Left ventricle myocardium inferior (tissue), 1 donor: ENCODE measurements at regions not wholly inside any gene's neighbourhood (a gene's known extent, or its start where the extent isn't known, plus 50 kb on each side); places are given as distances from the start of the nearest gene placed in this dataset.

ENCODE experiments used
- DNase-seq: peaks from one replicate; pipeline ENCODE4 v3.0.0-alpha.2; 2020
- H3K27ac ChIP-seq: fragments of 200-600 bp; replicated peaks from 2 replicates; pipeline ENCODE4 v1.8.0; 2021
- H3K27me3 ChIP-seq: fragments of 200-600 bp; 2 replicates; pipeline ENCODE4 v1.8.0; 2021; ENCODE audit warnings: low read depth
- H3K36me3 ChIP-seq: fragments of 200-600 bp; 2 replicates; pipeline ENCODE4 v1.8.0; 2021
- H3K4me1 ChIP-seq: fragments of 200-600 bp; 2 replicates; pipeline ENCODE4 v1.8.0; 2021
- H3K4me3 ChIP-seq: fragments of 200-600 bp; 2 replicates; pipeline ENCODE4 v1.8.0; 2021; ENCODE audit warnings: mild to moderate bottlenecking, moderate library complexity
- H3K9me3 ChIP-seq: fragments of 200-600 bp; replicated peaks from 2 replicates; pipeline ENCODE4 v1.8.0; 2021
- intact Hi-C: fragments of 100-400 bp; cut with micrococcal nuclease; formaldehyde crosslinking; loops from one replicate; pipeline ENCODE4 v1.11.0; 2022
- TF ChIP-seq, protein P1 (sequence below): fragments of 200-600 bp; IDR thresholded peaks from 2 replicates; pipeline ENCODE4 v1.8.0; 2021; ENCODE audit warnings: antibody characterized with exemption, mild to moderate bottlenecking, borderline replicate concordance
- donor health status: DM: no; HTN: yes; CAD: no; lungs with severe emphysema.

DNA sequence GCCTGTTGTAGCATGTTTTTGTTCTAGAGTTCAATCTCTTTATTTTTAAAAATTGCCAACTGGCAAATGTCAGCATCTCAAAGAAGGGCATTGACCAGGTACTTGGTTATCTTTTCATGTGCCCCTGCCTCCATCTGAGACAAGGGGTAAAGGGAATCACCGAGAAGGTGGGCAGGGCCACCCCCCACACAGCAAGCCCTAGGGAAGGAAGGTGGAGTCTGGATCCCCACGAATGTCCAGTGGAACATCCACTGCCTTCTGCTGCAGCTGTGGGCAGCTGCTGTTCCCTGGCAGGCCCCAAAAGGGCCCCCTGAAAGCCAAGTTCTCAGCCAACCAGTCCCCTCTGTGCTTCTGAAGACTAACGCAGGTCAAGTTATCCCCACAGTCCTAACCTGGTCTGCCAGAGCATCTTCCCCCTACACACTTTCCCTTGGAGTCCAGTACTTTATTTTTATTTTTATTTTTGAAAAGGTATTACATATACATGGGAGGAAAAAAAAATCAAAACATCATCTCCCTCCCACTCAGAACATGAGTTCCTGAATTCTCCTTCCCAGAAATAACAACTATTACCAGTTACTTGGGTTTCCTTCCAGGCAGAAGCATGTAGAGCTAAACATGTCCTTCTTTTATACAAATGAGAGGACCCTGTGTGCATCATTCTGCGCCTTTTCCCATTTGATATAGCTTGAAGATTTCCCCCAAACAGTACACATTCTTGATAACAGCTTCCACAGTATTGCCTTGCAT lies 253.7 kb downstream of the MAFB start:
- TF ChIP-seq, protein P1, sequence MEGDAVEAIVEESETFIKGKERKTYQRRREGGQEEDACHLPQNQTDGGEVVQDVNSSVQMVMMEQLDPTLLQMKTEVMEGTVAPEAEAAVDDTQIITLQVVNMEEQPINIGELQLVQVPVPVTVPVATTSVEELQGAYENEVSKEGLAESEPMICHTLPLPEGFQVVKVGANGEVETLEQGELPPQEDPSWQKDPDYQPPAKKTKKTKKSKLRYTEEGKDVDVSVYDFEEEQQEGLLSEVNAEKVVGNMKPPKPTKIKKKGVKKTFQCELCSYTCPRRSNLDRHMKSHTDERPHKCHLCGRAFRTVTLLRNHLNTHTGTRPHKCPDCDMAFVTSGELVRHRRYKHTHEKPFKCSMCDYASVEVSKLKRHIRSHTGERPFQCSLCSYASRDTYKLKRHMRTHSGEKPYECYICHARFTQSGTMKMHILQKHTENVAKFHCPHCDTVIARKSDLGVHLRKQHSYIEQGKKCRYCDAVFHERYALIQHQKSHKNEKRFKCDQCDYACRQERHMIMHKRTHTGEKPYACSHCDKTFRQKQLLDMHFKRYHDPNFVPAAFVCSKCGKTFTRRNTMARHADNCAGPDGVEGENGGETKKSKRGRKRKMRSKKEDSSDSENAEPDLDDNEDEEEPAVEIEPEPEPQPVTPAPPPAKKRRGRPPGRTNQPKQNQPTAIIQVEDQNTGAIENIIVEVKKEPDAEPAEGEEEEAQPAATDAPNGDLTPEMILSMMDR, result no peak
- Histone ChIP-seq H3K9me3 (no peaks in the 10 kb centered on the region), H3K36me3 (no peaks in the 10 kb centered on the region), H3K4me1 (no peaks in the 10 kb centered on the region), H3K4me3 (no peak overlapping the region), H3K27me3 (peaks cover 12% of the 10 kb centered on the region), H3K27ac (no peak overlapping the region)
- intact Hi-C loops, result no loop called here
- no peak for DNase-seq

DNA sequence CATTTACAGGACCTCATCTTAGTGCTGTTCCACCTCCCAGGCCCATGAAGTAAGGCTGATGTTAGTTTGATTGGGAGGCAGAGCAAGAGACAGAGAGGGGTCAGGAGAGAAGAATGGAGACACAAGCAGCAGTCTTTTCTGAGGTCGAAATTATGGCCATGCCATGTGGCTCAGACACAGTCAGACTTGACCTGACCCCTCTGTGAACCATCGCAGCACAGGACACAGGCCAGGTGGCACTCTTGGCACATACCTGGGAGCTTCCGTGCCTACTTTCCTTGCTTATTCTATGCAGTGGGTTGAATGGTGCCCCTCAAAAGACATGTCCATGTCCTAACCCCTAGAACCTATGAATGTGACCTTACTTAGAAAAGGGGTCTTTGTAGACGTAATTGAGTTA lies 254.9 kb downstream of the MAFB start:
- no peak for DNase-seq
- intact Hi-C loops, result no loop called here
- Histone ChIP-seq H3K27me3 (peaks cover 21% of the 10 kb centered on the region), H3K4me1 (no peaks in the 10 kb centered on the region), H3K9me3 (no peaks in the 10 kb centered on the region), H3K27ac (no peak overlapping the region), H3K4me3 (no peak overlapping the region), H3K36me3 (no peaks in the 10 kb centered on the region)
- TF ChIP-seq, protein P1, result no peak

DNA sequence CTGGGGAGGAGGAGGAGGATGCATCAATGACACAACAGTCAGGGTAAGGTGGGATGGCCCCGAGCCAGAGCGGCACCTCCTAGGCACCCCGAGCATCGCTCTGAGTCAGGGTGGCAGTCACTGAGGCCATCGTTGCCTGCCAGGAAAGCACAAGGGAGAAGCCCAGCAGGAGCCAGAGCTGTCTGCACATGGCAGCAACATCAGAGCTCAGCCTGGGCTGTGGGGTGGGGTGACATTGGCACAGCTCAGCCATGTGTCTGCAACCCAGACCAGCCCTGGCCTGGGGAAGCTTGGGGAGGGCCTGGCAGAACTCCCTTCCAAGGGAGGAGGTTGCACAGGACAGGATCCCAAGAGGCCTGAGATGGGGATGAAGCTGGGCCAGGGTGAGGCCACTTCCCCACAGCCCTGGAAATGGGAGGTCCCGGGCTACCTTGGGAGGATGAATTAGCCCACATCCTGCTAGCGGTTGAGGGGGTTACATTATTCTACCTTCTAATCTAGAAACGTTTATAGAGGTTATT lies 255.6 kb downstream of the MAFB start:
- Histone ChIP-seq H3K4me1 (no peaks in the 10 kb centered on the region), H3K27me3 (peaks cover 26% of the 10 kb centered on the region), H3K4me3 (no peak overlapping the region), H3K27ac (no peak overlapping the region), H3K36me3 (no peaks in the 10 kb centered on the region), H3K9me3 (no peaks in the 10 kb centered on the region)
- no peak for DNase-seq
- TF ChIP-seq, protein P1, result no peak
- intact Hi-C loops, result no loop called here

DNA sequence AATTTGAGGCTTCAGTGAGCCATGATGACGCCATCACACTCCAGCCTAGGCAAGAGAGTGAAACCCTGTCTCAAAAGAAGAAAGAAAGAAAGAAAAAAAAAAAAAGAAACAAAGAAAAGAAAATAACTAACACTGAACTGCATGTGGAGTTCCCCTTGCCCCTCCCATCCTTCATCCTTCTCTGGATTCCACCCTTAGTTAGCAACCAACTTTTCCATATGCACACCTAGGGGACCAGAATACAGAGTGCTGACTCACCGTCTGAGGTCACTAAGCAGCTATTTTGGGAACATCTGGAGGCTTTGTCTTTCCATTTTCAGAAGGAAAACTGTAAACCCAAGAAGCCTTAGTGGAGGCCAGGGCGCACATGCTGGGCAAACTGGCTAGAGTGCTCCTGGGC lies 257.4 kb downstream of the MAFB start:
- no peak overlapping the region for H3K4me3 ChIP-seq
- H3K9me3 ChIP-seq, result no peaks in the 10 kb centered on the region
- TF ChIP-seq, protein P1, result no peak
- no peaks in the 10 kb centered on the region for H3K4me1 ChIP-seq
- no peak for DNase-seq
- intact Hi-C loops, result no loop called here
- H3K27me3 ChIP-seq, result peaks cover 34% of the 10 kb centered on the region
- no peak overlapping the region for H3K27ac ChIP-seq
- no peaks in the 10 kb centered on the region for H3K36me3 ChIP-seq

DNA sequence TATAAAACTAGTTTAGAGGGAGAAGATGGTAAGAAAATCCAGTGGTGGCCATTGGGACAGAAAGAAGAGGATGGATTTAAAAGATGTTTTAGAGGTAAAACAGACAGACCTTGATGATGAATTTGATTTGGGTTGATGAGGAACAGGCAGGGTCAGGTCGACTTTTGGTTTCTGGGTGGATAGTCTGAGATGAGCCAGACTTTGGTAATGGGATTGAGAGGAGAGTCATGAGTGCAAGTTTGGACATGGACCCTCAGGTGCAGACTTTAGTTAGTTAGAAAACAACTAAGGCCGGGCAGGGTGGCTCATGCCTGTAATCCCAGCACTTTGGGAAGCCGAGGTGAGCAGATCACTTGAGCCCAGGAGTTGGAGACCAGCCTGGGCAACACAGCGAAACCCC lies 257.9 kb downstream of the MAFB start:
- Histone ChIP-seq H3K4me1 (no peaks in the 10 kb centered on the region), H3K27me3 (peaks cover 34% of the 10 kb centered on the region), H3K27ac (no peak overlapping the region), H3K4me3 (no peak overlapping the region), H3K9me3 (no peaks in the 10 kb centered on the region), H3K36me3 (no peaks in the 10 kb centered on the region)
- DNase-seq, result no peak
- intact Hi-C loops, result no loop called here
- TF ChIP-seq, protein P1, result no peak
